HG03342 (cell line): ENCODE measurements at regions not wholly inside any gene's neighbourhood (a gene's known extent, or its start where the extent isn't known, plus 50 kb on each side); places are given as distances from the start of the nearest gene placed in this dataset.
A peak's percentile ranks its signal among the peaks of the same experiment; 100 is the strongest.
"Not testable (repeated sequence)": the region's sequence is repeated elsewhere in the genome, so short reads cannot be mapped to it uniquely, and the experiment has no call there.

Experiments used
- ATAC-seq: cut with Tn5 transposase; IDR thresholded peaks from one replicate; pipeline ENCODE4 v1.9.1; 2021; ENCODE audit warnings: mild to moderate bottlenecking, moderate library complexity; ENCODE audit not compliant: unreplicated experiment

DNA sequence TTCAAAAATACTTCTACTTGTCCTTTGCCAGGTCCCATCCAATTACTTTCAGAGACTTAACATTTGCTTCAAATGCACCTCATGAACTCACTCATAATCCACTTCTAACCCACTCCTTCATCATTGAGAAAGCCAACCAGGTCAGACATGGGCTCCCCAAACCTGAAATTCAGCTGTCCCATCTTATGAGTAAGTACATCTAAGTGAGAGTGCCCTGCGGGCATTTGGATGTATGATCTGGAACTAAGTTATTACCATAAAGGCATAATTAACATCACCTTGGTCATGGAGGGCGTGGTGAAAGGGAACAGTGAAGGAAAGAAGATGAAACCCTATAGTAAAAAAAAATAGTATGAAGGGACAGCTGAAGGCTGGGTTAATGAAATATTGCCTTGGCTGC is 896.8 kb downstream of the C6orf118 start:
- no peak for ATAC-seq

DNA sequence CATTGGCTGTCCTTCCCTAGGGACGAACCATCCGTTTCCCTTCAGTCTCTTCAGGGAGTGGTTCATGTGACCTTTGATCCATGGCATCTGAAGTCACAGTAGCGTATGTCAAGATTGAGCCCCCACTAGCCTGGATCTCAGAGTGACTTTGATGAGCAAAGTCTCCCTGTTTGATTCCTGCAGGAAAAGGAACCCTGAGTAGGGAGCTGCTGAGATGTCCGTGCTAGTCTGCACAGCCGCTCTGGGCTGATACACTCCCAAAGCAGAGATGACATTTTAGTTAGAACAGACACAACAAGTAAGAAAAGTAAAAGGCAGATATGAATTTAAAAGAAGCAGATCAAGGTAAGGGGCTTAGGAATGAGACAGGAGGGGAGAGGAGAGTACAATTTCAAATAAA is 899.4 kb downstream of the C6orf118 start:
- ATAC-seq, result no peak

DNA sequence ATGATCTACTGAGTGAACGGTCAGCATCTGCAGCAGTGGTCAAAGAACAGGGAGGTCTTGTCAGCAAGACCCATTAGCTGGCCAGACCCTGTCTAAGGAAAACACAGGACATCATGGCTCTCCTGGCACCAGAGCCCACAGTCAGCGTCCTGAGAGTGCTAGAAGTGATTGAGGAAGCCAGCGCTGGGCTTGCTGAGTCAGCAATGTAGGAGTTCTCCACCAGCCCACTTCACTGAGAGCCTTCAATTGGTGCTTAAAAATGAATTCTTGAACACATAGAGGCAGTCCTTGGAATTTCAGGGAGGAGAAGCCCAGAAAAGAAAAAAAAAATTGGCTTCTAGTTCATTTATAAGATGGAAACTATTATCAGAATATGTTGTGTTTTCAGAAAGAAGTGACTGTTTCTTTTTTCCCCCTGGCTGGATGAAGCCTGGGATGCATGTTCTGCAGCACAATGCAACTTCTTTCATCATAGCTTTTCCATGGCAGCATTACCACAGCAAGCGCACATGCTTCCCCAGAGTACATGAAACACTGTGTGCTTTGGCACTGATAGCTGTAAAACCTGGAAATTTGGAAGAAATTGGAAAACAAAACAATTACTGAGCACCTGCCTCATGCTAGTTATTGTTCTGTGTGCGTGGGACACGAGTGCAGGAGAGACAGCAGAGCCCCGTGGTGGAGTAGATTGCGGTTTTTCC is 899.9 kb downstream of the C6orf118 start:
- no peak for ATAC-seq

DNA sequence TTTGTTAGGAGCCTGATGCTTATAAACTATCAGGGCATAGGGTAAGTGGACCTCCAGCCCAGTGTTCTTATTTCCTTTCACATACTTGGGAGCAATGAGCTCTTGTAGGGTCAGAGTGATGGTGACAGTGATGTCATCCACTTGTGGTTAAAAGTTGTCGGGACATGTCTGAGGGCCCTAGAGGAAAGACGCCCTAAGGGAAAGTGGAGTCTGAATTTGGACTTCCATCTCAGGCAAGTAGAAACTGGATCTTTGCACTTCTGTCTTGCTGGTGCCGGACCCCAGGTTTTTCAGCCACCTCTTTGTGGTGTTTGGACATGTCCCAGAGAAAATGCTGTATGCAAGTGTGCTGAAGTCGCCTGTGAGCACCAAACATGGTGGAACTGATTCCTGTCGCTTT is 900.5 kb downstream of the C6orf118 start:
- ATAC-seq, result no peak

DNA sequence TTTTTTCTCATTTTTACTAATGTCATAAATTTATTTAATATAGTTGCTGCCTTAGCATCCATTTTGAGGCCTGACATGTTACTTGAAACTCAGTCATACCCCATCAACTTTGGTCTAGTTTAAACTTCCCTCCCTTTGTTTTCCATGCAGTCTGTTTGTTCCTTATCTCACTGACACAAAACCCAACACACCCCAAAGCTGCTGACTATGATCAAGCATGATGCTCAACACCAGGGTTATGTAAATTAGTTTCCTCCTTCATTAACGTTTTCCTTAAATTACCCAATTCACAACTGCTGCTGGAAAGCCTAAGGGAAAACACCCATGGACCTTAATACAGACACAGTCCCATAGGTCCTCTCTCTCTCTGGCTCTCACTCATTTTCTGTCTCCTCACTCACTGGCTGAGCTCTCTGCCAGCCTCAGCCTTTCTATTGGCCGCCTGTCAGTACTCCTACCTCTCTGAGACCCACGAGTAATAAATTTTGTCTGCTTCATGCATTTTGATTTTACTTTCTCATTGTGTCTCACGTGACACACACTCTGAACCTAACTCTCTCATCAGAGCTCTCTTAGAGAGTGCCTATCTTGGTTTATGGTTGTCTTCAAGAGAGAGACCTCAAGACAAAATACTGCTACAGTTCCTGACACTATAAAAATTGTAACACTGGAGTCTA is 904.5 kb downstream of the C6orf118 start:
- ATAC-seq, result no peak

DNA sequence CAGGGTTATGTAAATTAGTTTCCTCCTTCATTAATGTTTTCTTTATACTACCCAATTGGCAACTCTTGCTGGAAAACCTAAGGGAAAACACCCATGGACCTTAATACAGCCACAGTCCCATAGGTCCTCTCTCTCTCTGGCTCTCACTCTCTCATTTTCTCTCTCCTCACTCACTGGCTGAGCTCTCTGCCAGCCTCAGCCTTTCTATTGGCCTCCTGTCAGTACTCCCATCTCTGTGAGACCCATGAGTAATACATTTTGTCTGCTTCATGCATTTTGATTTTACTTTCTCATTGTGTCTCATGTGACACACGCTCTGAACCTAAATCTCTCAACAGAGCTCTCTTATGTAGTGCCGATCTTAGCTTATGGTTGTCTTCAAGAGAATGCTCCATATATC is 907.5 kb downstream of the C6orf118 start:
- ATAC-seq, result no peak

DNA sequence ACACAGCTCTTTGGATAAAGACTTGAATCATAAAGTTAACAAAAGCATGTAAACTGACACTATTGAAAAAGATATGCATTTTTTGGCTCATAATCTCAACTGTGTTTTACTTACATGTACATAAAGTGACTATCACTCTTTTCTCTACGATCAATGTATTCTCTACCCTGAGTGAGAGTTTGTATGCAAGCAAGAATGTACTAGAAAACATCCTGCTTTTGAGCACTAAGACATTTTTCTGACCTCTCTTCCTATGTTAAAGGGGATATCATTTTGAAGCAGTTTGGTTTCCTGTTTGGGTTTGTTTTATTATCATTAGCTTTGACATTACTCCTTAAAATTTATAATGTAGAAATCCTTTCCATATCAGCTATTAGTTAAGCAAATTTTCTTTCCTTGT is 910.8 kb downstream of the C6orf118 start:
- ATAC-seq, result no peak

DNA sequence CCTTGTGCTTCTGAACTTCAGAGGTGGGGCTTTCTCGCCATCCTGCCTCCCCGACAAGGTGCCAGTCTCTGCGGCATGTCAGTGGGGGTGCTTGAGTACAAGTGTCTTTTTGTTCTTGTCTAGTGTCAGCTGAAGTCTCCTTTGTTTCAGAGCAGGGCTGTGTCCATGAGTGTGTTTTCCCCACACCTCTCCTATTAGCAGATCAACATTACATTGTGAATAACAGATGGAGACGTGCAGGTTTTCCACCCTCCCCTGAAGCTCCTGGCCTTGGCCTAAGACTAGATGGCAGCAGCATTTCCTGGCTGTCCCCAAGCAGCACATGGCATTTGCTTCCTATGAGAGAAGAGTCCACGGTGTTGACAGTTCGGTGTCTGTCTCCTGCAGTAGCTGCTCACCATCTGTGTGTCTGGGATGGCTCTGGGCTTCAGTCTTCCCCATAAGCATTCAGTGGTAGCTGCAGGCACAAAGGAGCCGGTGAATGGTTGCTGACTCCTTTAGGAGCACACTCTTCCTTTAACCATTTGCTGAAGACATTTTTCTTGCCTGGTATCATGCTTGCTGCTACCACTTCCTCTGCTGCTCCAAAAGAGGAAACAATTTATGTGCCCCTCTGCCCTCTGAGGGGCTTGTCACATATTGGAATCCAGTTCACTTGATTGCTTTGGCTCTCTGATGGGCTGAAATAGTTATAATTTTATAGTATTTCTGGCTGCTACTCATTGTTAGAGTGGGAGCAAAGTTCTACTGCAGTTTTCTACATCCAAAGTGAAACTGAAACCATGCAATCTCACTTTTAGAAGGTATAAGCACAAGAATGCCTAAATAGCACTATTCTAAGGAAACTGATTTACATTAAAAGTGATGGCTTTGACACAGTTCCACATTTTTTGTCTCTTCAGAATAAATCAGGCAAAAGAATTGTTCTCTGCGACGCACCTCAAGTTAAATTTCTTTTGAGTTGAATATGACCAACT is 913.0 kb downstream of the C6orf118 start:
- peak; percentile 66 for ATAC-seq

DNA sequence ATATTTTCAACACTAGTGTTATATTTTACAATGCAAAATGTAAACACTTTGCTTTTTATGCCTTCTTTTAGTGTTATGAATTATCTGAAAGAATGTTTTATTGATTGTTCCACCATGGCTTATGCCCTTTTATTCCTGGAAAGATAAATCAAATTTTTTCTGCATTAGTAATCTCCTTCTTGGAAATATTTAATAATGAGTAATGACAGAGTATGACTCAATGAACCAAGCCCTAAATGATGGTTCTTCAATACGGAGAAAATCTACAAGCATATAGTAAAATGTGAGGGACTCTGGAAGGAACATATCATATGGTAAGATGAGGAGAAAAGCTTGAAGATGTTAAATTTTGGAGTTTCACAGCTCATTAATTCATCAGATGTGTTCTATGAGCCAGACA is 929.6 kb downstream of the C6orf118 start:
- ATAC-seq, result no peak

DNA sequence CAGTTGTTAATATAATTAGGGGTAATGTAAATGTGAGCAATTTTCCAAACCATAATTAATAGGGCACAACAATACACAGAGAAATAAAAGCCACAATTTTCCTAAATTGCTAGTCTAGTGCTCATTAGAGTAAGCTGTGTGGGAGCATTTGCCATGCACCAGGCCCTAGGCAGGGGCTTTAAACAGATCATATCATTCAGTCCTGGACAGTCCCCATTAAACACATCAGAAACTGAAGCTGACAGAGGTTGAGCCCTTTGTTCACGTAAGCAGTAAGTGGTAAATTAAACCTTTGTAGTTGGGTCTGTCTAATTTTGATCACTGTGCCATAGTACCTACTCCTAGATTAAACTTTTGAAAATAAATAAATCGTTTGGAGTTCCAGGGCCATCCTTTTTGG is 931.1 kb downstream of the C6orf118 start:
- no peak for ATAC-seq

DNA sequence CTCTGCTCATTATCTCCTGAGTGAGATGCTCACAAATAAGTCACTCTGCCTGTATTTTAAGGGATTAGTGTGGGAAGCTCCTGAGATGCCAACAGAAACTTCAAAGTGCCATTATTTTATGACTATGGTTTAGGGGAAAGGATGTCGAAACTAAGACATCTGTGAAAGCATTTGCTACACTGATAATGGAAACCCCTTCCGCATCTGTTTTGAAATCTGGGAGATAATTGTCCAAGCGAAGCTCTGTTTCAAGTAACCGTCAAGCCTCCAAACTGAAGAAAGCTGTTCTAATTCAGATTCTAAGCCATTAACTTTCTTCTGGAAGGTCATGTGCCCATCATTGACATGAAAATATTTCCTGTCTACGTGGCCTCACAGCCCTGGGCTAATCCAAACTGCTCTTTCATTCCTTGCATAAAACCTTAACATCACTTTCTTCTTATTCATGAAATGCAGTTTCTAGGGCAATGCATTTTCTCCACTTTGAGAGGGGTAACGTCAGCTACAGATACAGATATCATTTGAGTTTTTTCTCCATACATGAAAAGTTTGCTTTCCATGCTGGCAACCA is 932.0 kb downstream of the C6orf118 start:
- no peak for ATAC-seq

DNA sequence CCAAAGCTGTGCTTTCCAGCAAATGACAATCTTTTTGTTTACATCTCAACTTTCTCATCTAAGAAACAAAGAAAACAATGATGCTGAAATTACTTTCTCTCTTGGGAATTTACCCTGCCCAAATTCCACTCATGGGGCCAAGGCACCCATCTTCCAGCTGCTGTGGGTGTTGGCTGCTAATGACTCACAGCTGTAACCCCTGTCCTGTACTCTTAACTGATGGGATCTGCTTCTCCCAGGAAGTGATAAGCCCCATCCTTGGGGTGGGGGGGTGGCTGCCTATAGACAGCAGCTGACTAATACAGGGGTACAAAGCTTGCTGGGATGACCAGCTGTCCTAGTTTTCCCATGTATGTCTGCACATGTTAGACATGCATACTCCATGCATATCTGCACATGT is 938.6 kb downstream of the C6orf118 start:
- no peak for ATAC-seq

DNA sequence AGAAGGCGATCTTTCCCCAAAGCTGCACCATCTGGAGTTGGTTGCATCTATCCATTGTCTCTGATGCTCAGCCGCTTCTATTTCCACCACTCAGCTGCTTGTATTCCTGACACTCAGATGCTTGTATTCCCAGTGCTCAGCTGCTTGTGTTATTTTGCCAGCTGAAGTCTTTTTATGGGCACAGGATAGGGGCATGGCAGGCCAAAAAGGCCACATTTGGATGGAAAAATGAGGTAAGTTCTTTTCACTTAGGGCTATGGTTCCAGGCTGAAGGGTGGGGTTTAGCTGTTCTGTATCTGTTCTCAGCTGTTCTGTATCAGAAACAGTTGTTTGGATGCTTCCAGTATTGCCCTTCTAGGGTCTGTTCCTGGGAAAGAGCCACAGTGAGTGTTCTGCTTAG is 944.9 kb downstream of the QKI start:
- ATAC-seq, result no peak

DNA sequence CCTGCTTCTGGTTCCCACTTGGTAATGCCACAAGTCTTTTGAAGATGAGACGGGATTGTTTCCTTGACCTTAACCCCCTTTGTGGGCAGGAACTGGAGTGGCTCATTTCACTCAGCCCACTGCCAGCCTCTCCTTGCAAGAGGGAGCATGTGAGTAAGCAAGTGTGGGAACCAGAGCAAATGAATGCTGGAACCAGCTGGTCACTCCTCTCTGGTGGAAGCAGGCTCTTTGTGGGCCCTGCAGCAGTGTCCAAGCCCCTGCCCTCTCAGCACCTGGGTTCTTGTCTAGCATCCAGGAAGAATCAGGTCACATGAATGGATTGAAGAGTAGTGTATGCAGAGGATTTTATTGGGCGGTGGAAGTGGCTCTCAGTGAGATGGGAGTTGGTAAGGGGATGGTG is 944.5 kb downstream of the QKI start:
- ATAC-seq, result no peak

DNA sequence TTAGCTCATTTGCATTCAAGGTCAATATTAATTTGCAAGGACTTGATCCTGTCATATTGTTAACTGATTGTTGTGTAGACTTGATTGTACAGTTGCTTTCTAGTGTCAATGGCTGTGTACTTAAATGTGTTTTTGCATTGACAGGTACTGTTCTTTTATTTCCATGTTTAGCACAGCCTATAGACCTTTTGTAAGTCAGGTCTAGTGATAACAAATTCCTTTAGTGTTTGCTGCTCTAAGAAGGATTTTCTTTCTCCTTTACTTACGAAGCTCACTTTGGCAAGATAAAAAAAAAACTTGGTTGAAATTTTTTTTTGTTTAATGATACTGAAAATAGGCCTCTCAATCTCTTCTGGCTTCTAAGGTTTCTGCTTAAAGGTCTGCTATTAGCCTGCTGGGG is 942.3 kb downstream of the QKI start:
- no peak for ATAC-seq

DNA sequence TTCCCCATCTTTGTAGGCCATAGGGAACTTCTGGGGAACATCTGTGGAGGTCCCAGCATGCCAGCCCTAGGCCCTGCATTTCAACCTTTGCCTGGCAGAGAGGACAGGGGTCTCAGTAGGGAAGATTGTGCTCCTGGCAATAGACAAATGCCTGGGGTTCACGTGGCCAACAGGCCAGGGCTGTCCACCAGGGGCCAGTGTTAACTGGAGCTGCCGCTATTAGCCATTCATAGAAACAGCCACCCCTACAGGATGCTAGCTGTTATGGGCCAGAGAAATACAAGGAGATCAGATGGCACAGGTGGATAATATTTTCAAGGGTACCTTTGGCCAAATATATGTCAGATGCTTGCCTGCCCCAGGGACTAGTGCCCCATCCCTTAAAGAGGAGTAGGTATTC is 932.9 kb downstream of the QKI start:
- no peak for ATAC-seq

DNA sequence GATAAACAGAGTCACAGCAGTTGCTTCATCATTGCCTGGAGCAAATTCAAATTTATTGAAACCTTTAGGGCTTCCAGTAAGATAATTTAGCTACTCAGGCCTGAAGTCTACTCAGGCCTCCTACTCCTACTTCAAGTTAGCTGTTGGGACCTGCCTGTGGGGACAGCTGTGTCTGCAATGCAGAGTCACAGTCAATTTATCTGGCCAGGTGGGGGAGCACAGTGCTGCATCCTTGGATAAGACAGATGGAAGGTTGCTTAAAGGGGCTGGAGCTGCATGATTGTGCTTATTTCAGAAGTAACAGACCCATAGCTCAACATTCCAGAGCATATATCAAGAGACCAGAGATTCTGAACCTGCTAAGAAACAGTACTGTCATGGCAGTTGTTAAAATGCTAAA is 932.1 kb downstream of the QKI start:
- ATAC-seq, result no peak

DNA sequence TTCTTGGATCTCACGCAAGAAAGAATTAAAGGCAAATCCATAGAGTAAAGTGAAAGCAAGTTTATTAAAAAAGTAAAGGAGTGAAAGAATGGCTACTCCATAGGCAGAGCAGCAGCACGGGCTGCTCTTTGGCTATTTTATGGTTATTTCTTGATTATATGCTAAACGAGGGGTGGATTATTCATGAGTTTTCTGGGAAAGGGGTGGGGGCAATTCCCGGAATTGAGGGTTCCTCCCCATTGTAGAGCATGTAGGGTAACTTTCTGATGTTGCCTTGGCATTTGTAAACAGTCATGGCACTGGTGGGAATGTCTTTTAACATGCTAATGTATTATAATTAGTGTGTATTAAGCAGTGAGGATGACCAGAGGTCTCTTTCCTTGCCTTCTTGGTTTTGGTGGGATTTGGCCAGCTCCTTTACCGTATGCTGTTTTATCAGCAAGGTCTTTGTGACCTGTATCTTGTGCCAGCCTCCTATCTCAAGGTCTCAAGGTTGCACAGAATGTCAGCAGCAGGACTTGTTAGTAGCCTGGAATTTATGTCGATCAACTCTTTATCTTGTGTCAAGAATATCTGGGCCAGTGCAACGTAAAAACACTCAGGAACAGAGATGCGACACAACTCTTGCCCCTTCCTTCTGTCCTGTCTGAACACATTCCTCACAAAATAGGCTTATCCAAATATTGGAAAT is 931.4 kb downstream of the QKI start:
- no peak for ATAC-seq

DNA sequence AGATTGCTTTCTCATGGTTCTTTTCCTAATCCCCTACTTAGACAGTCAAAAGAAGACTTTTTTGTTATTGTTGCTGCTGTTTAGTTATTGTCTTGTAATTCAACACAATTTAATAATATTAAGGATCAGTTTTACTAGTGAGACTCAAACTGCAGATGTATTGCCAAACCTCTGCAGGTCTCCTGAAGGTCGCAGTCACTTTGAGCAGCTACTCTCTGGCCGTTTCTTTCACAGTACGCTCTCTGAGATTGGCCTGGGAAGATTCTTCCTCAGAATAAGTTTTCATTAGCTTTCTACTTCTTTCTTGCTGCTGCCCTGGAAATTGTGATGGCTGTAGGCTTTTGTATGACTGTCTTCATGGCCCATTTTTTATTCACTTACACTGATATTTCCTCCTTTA is 930.8 kb downstream of the QKI start:
- no peak for ATAC-seq

DNA sequence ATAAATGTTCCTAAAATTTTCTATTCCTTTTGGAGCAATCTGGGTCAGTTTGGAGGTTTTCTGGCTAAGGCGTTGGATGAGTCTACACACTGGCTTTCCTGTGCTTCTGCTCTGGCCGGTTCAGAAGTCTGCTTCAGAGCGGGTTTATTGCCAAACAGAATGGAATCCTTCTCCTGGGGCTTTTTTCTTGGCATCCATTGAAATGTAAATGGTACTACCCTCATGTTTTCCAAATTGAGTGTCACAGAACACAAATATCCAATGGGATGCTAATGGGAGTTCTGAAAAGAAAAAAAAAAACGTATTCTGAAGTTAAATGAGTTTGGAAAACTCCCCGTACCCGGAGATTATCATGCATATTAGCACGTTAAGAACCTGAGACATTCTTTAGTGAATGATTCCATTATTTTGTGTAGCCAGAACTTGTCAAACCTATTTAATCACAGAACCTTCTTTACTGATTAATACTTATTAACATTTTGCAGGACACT is 930.3 kb downstream of the QKI start:
- no peak for ATAC-seq

DNA sequence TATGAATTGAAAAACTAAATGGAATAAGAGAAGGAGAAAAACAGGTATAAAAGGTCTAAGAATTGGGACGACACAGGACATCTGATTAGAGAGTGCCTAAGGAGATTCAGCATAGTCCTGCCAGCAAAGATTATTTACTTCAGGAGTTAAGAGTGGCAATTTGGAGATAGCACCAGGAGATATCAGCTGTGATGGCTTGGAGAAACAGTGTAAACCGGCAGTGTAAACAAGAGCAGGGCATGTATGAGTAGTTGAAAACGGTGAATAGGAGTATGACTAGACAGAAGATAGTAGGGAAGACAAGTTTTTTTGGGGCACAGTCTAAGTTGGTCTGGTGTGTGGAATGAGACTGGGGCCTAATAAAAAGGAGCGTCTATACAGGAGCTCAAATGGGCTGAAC is 924.9 kb downstream of the QKI start:
- ATAC-seq, result not testable (repeated sequence)
